Fibroblast of lung (primary cell): ENCODE measurements at regions not wholly inside any gene's neighbourhood (a gene's known extent, or its start where the extent isn't known, plus 50 kb on each side); places are given as distances from the start of the nearest gene placed in this dataset.

Experiments
- EZH2 ChIP-seq: IDR thresholded peaks from 2 replicates; pipeline ENCODE4 v1.5.1; 2012; ENCODE audit warnings: low read length, control low read depth, mild to moderate bottlenecking; ENCODE audit errors: missing control alignments
- TF ChIP-seq, protein P1 (sequence below), 2 donors: IDR thresholded peaks in 1 of 2; conservative IDR thresholded peaks in 1 of 2; 1 replicate in 1 of 2; 2 replicates in 1 of 2; pipeline ENCODE4 v1.5.1; 2011 to 2012; ENCODE audit warnings: low read length in 2 of 2, control low read depth in 1 of 2, inconsistent platforms in 1 of 2, low read depth in 1 of 2, mild to moderate bottlenecking in 1 of 2

DNA sequence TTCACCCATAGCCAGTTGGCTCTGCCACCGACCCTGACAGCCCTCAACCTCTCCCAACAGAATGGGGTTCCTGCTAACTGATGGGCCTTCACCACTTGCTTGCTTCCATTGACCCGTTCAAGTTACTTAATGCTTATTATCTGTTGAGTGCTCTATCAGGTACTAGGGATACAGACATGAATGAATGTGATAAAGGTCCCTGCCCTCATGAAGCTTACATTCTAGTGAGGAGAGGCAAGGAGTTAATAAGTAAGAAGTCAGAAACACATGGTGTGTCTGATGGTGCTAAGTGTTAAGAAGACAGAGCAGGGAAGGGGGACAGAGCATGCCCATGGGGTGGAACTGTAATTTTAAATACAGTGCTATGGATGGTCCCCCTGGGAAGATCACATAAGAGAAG lies 107.5 kb upstream of the JUN start:
- TF ChIP-seq EZH2, result no peak
- TF ChIP-seq, protein P1, sequence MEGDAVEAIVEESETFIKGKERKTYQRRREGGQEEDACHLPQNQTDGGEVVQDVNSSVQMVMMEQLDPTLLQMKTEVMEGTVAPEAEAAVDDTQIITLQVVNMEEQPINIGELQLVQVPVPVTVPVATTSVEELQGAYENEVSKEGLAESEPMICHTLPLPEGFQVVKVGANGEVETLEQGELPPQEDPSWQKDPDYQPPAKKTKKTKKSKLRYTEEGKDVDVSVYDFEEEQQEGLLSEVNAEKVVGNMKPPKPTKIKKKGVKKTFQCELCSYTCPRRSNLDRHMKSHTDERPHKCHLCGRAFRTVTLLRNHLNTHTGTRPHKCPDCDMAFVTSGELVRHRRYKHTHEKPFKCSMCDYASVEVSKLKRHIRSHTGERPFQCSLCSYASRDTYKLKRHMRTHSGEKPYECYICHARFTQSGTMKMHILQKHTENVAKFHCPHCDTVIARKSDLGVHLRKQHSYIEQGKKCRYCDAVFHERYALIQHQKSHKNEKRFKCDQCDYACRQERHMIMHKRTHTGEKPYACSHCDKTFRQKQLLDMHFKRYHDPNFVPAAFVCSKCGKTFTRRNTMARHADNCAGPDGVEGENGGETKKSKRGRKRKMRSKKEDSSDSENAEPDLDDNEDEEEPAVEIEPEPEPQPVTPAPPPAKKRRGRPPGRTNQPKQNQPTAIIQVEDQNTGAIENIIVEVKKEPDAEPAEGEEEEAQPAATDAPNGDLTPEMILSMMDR (conservative IDR thresholded peaks at IDR 0.05 in 1 of 2, IDR thresholded peaks at IDR 0.05 in 1 of 2; ENCODE audit: low read depth in 1 of 2, low read length in 2 of 2), result no peak
